HFF-Myc (cell line): ENCODE measurements at regions not wholly inside any gene's neighbourhood (a gene's known extent, or its start where the extent isn't known, plus 50 kb on each side); places are given as distances from the start of the nearest gene placed in this dataset.

ENCODE experiments used
- DNase-seq: peaks from one replicate; pipeline ENCODE4 v3.0.0-alpha.2; 2011; ENCODE audit warnings: low read depth; ENCODE audit errors: extremely low read depth
- H3K4me3 ChIP-seq: replicated peaks from 2 replicates; pipeline ENCODE4 v1.5.1; 2011; ENCODE audit warnings: low read depth, mild to moderate bottlenecking, control low read depth, low read length
- TF ChIP-seq, protein P1 (sequence below): IDR thresholded peaks from 2 replicates; pipeline ENCODE4 v1.5.1; 2012; ENCODE audit warnings: mild to moderate bottlenecking, low read depth, low read length, control low read depth; ENCODE audit errors: missing control alignments

GRCh38 chr5:1642221-1642620 is 118.5 kb upstream of the LPCAT1 start:
- TF ChIP-seq, protein P1, sequence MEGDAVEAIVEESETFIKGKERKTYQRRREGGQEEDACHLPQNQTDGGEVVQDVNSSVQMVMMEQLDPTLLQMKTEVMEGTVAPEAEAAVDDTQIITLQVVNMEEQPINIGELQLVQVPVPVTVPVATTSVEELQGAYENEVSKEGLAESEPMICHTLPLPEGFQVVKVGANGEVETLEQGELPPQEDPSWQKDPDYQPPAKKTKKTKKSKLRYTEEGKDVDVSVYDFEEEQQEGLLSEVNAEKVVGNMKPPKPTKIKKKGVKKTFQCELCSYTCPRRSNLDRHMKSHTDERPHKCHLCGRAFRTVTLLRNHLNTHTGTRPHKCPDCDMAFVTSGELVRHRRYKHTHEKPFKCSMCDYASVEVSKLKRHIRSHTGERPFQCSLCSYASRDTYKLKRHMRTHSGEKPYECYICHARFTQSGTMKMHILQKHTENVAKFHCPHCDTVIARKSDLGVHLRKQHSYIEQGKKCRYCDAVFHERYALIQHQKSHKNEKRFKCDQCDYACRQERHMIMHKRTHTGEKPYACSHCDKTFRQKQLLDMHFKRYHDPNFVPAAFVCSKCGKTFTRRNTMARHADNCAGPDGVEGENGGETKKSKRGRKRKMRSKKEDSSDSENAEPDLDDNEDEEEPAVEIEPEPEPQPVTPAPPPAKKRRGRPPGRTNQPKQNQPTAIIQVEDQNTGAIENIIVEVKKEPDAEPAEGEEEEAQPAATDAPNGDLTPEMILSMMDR, result no peak
- H3K4me3 ChIP-seq, result no peak overlapping the region
- DNase-seq, result no peak

GRCh38 chr5:1641560-1642166 is 117.9 kb upstream of the LPCAT1 start:
- no peak overlapping the region for H3K4me3 ChIP-seq
- DNase-seq, result peak; percentile 67
- TF ChIP-seq, protein P1, result peak; percentile 98

- TF ChIP-seq, protein P1, result no peak
- H3K4me3 ChIP-seq, result no peak overlapping the region
- DNase-seq, result no peak
Observed at GRCh38 chr5:1641041-1641440, 117.3 kb upstream of the LPCAT1 start.

GRCh38 chr5:1640421-1640881 is 116.7 kb upstream of the LPCAT1 start:
- no peak for DNase-seq
- no peak overlapping the region for H3K4me3 ChIP-seq
- TF ChIP-seq, protein P1, result no peak

DNA sequence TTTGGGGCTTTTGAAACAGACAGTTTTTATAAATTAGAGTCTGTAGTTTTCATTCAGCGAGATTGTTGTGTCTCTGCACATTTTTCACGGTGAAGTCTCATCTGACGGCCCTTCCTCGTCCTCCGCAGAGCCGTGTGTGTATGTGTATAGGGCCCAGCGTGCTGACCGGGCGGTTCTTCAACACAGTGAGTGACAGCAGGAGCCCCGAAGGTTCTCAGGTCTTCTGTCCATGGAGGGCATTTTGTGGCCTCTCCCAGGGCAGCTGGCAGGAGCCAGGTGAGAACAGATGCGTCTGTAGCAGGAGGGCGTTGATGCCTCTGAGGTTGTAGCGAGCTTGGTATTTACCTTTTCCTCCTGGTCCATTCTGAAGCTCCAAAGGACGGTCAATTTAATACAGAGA is 116.0 kb upstream of the LPCAT1 start:
- TF ChIP-seq, protein P1, result no peak
- no peak overlapping the region for H3K4me3 ChIP-seq
- DNase-seq, result no peak

DNA sequence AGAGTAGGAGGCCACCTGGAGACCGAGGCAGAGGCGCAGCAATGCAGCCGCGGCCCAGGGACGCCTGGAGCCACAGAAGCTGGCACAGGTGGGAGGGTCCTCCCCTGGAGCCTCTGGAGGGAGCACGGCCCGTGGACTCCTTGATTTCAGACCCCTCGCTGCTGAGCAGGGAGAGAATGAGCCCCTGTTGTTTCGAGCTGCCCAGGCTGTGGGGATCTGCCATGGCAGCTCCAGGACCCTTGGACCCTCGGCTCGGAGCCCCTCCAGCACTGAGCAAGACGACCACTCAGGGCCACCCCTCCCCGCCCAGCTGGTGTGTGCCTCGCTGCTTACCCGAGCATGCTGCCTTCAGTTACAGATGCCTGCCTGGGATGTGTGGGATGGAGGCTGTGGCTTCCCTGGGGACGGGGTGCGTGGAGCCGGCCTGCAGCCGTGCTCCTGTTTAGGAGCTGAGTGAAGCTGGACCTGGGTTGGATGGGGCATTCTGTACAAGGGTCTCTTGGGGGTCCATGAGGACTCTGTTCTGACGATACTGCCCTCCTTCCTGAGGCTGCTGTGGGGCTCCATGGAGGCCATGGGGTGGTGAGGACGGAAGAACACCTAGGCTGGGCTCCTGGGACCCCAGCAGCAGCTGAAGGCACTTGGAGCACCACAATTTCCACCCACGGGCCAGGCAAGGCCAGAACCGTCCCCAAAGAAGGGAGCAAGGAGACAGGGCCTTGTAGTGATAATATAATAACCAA is 115.1 kb upstream of the LPCAT1 start:
- TF ChIP-seq, protein P1, result no peak
- H3K4me3 ChIP-seq, result no peak overlapping the region
- no peak for DNase-seq
